HG02840 (cell line): ENCODE measurements at regions not wholly inside any gene's neighbourhood (a gene's known extent, or its start where the extent isn't known, plus 50 kb on each side); places are given as distances from the start of the nearest gene placed in this dataset.
"Not testable (repeated sequence)": the region's sequence is repeated elsewhere in the genome, so short reads cannot be mapped to it uniquely, and the experiment has no call there.

Experiments used
- ATAC-seq: cut with Tn5 transposase; IDR thresholded peaks from one replicate; pipeline ENCODE4 v1.9.1; 2021; ENCODE audit warnings: mild to moderate bottlenecking, moderate library complexity, moderate number of reproducible peaks; ENCODE audit not compliant: unreplicated experiment, low FRiP score

DNA sequence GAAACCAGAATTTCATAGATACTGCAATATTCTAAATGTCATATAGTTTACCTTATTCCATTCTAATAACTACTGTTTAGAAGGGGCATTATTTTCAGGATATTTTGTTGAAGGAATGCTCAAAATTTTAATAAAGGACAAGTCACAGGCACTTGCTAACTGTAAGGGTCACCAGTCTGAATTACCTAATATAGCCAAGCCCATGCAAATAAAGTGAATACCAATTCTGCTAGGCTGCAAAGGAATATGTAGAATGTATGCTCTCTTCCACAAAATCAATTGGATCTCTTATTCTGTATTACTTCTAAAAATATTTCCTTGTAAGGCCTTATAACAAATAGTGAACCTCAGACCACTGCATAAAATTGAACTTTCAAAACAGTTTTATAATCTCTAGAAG is 52.3 kb upstream of the FAT4 start:
- ATAC-seq: no peak

DNA sequence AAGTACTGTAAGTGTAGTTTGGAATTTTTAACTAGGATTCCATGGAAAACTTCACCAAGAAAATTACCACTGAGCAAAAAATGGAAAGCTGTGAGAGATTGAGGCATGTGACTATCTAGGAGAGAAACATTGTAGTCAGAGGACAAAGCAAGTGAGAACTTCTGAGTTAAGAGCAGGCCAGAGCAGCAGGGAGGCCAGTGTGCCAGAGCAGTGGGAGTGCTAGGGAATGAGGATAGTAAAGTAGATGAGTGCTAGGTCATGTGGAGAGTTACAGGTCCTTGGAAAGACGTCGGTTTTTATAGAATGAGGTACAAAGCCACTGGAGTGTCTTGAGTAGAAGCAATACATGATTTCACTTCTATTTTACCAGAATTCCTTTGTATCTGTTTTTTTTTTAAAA is 52.7 kb upstream of the FAT4 start:
- no peak for ATAC-seq

DNA sequence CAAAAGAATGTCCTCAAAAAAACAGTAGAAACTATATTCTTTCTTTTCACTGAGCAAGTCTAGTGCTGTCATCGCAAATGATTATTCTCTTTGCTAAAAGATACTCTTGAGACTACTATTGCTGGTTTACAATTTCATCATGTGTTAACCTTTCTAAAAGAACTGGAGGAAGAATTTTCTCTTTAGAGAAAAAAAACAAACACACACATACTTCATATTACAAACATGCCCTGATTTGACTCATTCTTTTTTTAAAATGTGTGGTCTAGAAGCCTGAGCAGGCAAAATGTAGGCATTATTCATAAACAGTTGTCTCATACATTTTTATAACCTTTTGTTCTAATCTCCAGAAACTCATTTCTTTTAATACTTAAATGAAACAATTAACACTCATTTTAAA is 60.6 kb upstream of the FAT4 start:
- no peak for ATAC-seq

- no peak for ATAC-seq
These were observed 69.8 kb upstream of the FAT4 start for GRCh38 chr4:125244848-125245450.

DNA sequence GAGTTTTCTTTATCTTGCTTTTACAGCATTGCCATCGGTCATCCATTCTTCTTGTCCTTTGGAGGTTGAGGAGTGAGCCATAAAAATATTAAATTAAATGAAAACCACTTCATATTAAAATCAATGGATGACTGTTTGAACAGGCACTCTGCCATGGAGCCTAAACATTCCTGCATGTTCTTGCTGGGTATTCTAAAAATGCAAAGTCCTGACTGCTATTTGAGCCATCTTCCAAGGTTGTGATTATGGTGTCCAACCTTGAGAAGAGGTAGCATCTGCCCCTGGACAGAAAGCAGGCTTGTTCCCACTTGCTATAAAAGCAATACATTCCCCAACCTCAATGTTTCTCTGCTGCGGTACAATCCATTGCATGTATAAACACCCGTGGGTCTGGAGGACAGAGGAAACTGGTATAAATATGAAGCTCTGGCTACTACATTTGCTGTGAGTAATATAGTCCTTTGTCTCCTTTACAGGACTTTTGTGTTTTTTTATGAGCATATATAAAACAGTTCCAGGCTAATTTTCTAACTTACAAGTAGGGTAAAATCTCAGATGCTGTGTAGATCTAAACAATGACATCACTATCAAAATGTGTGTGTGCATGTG is 70.9 kb upstream of the FAT4 start:
- no peak for ATAC-seq

DNA sequence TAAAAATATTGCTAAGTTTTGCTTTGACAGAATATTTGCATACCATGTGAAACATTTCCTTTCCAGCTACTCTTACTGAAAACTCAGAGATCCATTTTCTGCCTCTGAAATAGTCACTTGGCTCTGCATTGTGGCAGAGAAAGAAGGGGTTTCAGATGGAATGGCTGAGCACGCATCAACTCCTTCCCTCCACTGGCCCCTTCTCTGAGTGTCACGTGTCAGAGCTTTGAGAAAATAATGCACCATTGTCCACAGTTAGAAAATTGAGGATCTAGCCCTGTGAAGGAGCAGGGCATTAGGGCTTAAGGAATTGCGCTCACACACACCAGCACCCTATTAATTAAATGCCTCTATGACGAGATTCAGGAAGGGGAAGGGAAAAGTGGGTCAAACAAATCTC is 78.8 kb upstream of the FAT4 start:
- no peak for ATAC-seq

- no peak for ATAC-seq
These were observed 83.1 kb upstream of the FAT4 start for GRCh38 chr4:125231661-125232060.

- no peak for ATAC-seq
These were observed 85.1 kb upstream of the FAT4 start for GRCh38 chr4:125229596-125230058.

DNA sequence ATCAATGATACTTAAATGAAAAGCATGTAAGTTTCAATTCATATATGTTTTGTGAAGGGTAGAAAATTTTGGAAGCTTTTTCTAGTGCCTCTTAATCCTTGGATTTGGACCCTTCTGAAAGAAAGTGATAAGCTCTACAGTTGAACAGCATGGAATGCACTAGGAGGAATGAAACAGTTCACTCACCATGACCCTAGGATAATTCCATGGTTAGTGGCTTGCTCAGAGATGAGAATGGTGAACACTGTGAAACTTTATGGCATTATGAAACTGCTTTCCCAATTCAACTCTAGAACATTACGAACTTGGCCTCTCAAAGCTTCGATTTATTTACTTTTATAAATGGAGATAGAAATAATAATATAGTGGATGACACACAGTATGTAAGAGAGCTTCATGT is 88.9 kb upstream of the FAT4 start:
- ATAC-seq: no peak

- ATAC-seq: no peak
These were observed 114.2 kb upstream of the FAT4 start for GRCh38 chr4:125200556-125200955.

GRCh38 chr4:125198916-125199315 is 115.8 kb upstream of the FAT4 start:
- no peak for ATAC-seq

DNA sequence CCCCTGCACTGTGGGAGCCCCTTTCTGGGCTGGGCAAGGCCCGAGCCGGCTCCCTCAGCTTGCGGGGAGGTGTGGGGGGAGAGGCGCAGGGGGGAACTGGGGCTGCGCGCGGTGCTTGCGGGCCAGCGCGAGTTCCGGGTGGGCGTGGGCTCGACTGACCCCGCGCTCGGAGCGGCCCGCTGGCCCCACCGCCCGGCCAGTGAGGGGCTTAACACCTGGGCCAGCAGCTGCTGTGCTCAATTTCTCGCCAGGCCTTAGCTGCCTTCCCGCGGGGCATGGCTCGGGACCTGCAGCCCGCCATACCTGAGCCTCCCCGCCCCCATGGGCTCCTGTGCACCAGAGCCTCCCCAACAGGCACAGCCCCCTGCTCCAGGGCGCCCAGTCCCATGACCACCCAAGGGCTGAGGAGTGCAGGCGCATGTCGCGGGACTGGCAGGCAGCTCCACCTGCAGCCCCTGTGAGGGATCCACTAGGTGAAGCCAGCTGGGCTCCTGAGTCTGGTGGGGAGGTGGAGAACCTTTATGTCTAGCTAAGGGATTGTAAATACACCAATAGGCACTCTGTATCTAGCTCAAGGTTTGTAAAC is 122.8 kb upstream of the FAT4 start:
- ATAC-seq: not testable (repeated sequence)

DNA sequence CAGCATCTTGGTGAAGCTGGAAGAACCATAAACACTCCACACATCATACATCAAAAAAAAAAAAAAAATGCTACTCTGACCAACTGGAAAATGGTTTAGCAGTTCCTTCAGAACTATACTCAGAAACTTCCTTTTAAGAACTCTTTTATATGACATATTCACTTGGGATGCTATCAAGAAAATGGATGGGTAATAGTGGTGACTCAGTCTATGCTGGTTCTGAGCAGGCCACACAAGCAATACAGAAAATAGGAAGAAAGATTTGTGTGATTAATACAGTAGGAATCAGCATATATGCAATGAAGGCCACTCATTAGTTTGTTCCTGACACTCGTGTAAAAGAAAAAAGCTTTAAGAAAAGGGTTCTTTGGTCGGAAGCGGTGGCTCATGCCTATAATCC is 123.5 kb upstream of the FAT4 start:
- ATAC-seq: no peak

GRCh38 chr4:125187226-125188176 is 127.3 kb upstream of the FAT4 start:
- ATAC-seq: no peak

GRCh38 chr4:125184116-125184515 is 130.6 kb upstream of the FAT4 start:
- ATAC-seq: no peak

- ATAC-seq: no peak
These were observed 133.0 kb upstream of the FAT4 start for GRCh38 chr4:125181804-125182203.

DNA sequence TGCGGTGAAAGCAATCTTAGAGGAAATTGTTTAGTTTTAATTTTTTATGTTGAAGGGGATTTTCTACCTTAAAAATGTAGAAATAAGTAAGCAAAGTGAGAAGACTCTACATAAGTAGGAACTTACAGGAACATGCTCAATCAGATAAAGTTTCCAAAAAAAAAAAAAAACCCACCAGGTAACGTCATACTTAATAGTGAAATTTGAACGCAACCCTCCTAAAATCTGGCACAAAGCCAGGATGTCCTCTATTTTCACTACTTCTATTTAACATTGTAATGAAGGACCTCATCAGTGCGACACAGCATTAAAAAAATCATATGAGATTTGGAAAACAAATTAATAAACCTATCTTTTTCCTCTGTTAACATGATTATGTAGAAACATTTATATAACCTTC is 135.0 kb upstream of the FAT4 start:
- no peak for ATAC-seq

DNA sequence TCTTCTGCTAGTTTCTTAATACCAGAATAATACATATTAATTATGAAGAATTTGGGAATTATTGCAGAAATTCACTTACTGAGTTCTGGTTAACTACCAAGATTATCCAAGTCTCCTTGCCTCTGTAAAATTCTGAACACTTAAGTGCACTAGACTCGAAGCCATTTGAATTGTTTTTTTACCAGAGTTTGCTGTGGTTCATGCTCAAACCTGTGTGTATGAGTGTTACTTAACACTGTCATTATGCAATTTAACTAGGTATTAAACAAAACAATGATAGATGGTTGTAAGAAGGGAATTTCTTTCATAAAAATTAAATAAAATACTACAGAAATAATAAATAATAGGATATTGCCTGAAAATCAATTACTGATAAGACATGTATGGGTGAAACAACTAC is 145.6 kb upstream of the FAT4 start:
- no peak for ATAC-seq

DNA sequence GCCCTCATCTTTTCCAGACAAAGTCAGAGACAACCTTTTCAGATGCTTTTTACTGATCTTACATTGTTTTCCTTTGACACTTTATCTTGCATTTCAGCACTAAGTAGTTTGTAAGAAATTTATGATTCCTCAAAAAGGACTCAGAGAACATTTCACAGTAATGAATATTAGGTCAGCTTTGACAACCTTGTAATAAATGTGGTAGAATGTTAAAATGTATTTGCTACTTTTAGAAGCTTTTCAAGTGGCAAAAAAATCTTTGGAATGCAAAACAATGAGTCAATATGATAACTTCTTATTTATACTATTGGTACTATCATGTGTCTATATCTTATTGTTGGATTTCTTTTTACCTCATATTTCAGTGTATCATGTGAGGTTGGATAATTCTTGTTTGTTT is 146.2 kb upstream of the FAT4 start:
- ATAC-seq: no peak

DNA sequence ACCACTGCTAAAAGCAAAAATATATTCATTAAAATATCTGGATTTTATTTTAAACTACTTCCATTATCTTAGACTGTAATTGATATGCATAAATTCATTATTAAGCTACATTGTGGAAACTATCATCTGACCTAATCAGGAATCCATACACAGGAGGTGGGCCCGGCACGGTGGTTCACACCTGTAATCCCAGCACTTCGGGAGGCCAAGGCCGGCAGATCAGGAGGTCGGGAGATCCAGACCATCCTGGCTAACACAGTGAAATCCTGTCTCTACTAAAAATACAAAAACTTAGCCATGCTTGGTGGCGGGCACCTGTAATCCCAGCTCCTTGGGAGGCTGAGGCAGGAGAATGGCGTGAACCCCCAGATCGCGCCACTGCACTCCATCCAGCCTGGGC is 148.7 kb upstream of the FAT4 start:
- not testable (repeated sequence) for ATAC-seq

GRCh38 chr4:125159001-125159400 is 155.8 kb upstream of the FAT4 start:
- ATAC-seq: no peak
